ENCODE measurements at regions not wholly inside any gene's neighbourhood (a gene's known extent, or its start where the extent isn't known, plus 50 kb on each side); places are given as distances from the start of the nearest gene placed in this dataset.

DNA sequence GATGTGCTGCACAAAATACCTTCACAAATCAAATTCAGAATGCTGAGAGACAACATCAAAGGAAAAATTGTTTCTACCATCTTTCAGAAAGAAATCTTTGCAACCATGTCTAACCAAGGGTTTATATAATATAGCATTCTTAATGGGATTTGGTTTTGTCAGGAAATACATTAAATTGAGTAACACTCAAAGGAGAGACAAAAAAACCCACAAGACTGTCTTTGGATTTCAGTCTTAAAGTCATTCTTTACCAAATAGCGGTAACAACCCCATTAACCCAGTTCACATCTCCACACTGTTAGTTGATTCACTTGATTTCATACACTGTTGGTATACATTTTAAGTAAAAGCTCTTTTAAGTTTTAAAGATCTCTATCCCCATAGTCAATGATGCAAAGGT is 145.7 kb upstream of the EDNRA start:
- H3K27ac ChIP-seq (ENCODE audit: low read depth, low read length): no peak overlapping the region
- no peak for TF ChIP-seq EZH2phosphoT487 (IDR thresholded peaks at IDR 0.05; ENCODE audit: borderline replicate concordance, low read length)
- TF ChIP-seq, protein P1, sequence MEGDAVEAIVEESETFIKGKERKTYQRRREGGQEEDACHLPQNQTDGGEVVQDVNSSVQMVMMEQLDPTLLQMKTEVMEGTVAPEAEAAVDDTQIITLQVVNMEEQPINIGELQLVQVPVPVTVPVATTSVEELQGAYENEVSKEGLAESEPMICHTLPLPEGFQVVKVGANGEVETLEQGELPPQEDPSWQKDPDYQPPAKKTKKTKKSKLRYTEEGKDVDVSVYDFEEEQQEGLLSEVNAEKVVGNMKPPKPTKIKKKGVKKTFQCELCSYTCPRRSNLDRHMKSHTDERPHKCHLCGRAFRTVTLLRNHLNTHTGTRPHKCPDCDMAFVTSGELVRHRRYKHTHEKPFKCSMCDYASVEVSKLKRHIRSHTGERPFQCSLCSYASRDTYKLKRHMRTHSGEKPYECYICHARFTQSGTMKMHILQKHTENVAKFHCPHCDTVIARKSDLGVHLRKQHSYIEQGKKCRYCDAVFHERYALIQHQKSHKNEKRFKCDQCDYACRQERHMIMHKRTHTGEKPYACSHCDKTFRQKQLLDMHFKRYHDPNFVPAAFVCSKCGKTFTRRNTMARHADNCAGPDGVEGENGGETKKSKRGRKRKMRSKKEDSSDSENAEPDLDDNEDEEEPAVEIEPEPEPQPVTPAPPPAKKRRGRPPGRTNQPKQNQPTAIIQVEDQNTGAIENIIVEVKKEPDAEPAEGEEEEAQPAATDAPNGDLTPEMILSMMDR (IDR thresholded peaks at IDR 0.05; ENCODE audit: low read depth, low read length, poor library complexity, severe bottlenecking): no peak
- H4K20me1 ChIP-seq (ENCODE audit: control insufficient read depth, insufficient read depth, low read depth, low read length): no peaks in the 10 kb centered on the region
- H3K36me3 ChIP-seq (ENCODE audit: control insufficient read depth, low read length): no peaks in the 10 kb centered on the region
- no peaks in the 10 kb centered on the region for H3K9me2 ChIP-seq (replicated peaks; ENCODE audit: control insufficient read depth, low read length)
- H3K79me2 ChIP-seq (ENCODE audit: control insufficient read depth, low read length): no peaks in the 10 kb centered on the region
- H3K27me3 ChIP-seq (ENCODE audit: control insufficient read depth, low read length): no peaks in the 10 kb centered on the region
- no peaks in the 10 kb centered on the region for H3K9me3 ChIP-seq (ENCODE audit: control insufficient read depth, insufficient read depth, low read length)
- H3K4me1 ChIP-seq (ENCODE audit: control insufficient read depth, low read length): no peaks in the 10 kb centered on the region
- H3F3A ChIP-seq (ENCODE audit: control insufficient read depth, insufficient read depth): no peaks in the 10 kb centered on the region
- H3K4me2 ChIP-seq (ENCODE audit: low read length): no peak overlapping the region
- H3K4me3 ChIP-seq (ENCODE audit: low read length): no peak overlapping the region

DNA sequence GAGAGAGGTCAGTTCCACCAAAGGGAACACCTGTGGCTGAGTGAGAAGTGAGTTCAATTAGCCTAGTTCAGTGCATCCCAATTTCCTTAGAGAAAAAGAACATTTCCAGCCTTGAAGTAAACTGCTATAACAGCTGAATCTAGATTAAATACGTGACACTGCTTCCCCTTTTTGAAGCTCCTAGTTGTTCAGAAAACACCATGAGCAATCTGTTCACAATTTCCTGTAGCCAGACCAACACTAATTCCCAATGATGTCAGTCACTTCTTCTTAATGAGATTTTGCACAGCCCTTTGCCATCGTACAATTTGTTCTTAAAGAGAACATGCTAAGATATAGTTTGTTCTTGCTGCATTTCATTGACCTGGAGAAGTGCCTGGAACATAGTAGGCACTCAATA is 144.6 kb upstream of the EDNRA start:
- no peaks in the 10 kb centered on the region for H4K20me1 ChIP-seq (ENCODE audit: control insufficient read depth, insufficient read depth, low read depth, low read length)
- H3K27me3 ChIP-seq (ENCODE audit: control insufficient read depth, low read length): no peaks in the 10 kb centered on the region
- H3K79me2 ChIP-seq (ENCODE audit: control insufficient read depth, low read length): no peaks in the 10 kb centered on the region
- H3K4me3 ChIP-seq (ENCODE audit: low read length): no peak overlapping the region
- no peaks in the 10 kb centered on the region for H3F3A ChIP-seq (ENCODE audit: control insufficient read depth, insufficient read depth)
- TF ChIP-seq, protein P1 (IDR thresholded peaks at IDR 0.05; ENCODE audit: low read depth, low read length, poor library complexity, severe bottlenecking): no peak
- no peak for TF ChIP-seq EZH2phosphoT487 (IDR thresholded peaks at IDR 0.05; ENCODE audit: borderline replicate concordance, low read length)
- no peaks in the 10 kb centered on the region for H3K4me1 ChIP-seq (ENCODE audit: control insufficient read depth, low read length)
- H3K36me3 ChIP-seq (ENCODE audit: control insufficient read depth, low read length): no peaks in the 10 kb centered on the region
- H3K9me2 ChIP-seq (replicated peaks; ENCODE audit: control insufficient read depth, low read length): no peaks in the 10 kb centered on the region
- no peak overlapping the region for H3K27ac ChIP-seq (ENCODE audit: low read depth, low read length)
- no peak overlapping the region for H3K4me2 ChIP-seq (ENCODE audit: low read length)
- no peaks in the 10 kb centered on the region for H3K9me3 ChIP-seq (ENCODE audit: control insufficient read depth, insufficient read depth, low read length)

DNA sequence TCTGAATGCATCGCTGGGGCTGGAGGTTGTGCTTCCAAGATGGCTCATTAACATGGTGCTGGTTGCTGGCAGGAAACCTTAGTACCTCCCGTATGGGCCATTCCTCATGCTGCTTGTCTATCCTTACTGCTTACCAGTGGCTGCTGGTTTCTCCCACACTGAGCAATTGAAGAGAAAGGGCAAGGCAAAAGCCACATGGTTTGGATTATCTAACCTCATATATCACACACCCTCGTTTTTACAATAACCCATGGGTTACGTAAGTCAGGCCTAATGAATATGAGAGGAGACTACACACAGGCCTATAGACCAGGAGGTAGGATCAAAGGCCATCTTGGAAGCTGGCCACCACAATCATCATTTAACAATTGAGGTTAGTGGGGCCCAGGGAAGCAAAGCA is 141.8 kb upstream of the EDNRA start:
- Histone ChIP-seq H3K9me2 (replicated peaks; ENCODE audit: control insufficient read depth, low read length) (no peaks in the 10 kb centered on the region), H3K36me3 (ENCODE audit: control insufficient read depth, low read length) (no peaks in the 10 kb centered on the region), H3K27ac (ENCODE audit: low read depth, low read length) (no peak overlapping the region), H3K9me3 (ENCODE audit: control insufficient read depth, insufficient read depth, low read length) (no peaks in the 10 kb centered on the region), H3K4me1 (ENCODE audit: control insufficient read depth, low read length) (no peaks in the 10 kb centered on the region), H3K27me3 (ENCODE audit: control insufficient read depth, low read length) (no peaks in the 10 kb centered on the region), H3K79me2 (ENCODE audit: control insufficient read depth, low read length) (no peaks in the 10 kb centered on the region), H3F3A (ENCODE audit: control insufficient read depth, insufficient read depth) (no peaks in the 10 kb centered on the region), H4K20me1 (ENCODE audit: control insufficient read depth, insufficient read depth, low read depth, low read length) (no peaks in the 10 kb centered on the region), H3K4me3 (ENCODE audit: low read length) (no peak overlapping the region), H3K4me2 (ENCODE audit: low read length) (no peak overlapping the region)
- TF ChIP-seq EZH2phosphoT487 (IDR thresholded peaks at IDR 0.05; ENCODE audit: borderline replicate concordance, low read length): no peak
- TF ChIP-seq, protein P1 (IDR thresholded peaks at IDR 0.05; ENCODE audit: low read depth, low read length, poor library complexity, severe bottlenecking): no peak

DNA sequence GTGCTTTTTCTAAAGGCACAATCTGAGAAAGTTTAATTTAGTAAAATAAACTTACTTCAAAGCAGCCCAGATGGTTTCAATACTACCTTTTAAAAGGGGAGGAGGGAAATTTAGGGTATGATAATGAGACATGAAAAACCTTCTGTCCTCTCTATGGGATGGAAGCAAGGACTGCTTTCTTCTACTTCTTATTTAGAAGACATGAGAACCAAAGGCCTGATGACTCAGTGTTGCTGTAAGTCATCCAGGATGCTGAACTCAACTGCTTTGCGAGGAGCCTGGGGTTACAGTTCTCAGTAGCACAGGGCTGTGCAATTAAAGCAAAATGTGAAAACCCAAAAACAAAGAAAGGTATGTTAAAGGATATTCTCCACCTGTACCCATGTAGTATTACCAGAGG is 140.8 kb upstream of the EDNRA start:
- no peaks in the 10 kb centered on the region for H3F3A ChIP-seq (ENCODE audit: control insufficient read depth, insufficient read depth)
- no peaks in the 10 kb centered on the region for H3K4me1 ChIP-seq (ENCODE audit: control insufficient read depth, low read length)
- H3K79me2 ChIP-seq (ENCODE audit: control insufficient read depth, low read length): no peaks in the 10 kb centered on the region
- no peaks in the 10 kb centered on the region for H3K9me3 ChIP-seq (ENCODE audit: control insufficient read depth, insufficient read depth, low read length)
- H3K27me3 ChIP-seq (ENCODE audit: control insufficient read depth, low read length): no peaks in the 10 kb centered on the region
- no peaks in the 10 kb centered on the region for H4K20me1 ChIP-seq (ENCODE audit: control insufficient read depth, insufficient read depth, low read depth, low read length)
- no peak overlapping the region for H3K4me2 ChIP-seq (ENCODE audit: low read length)
- TF ChIP-seq, protein P1 (IDR thresholded peaks at IDR 0.05; ENCODE audit: low read depth, low read length, poor library complexity, severe bottlenecking): no peak
- TF ChIP-seq EZH2phosphoT487 (IDR thresholded peaks at IDR 0.05; ENCODE audit: borderline replicate concordance, low read length): no peak
- H3K9me2 ChIP-seq (replicated peaks; ENCODE audit: control insufficient read depth, low read length): no peaks in the 10 kb centered on the region
- no peaks in the 10 kb centered on the region for H3K36me3 ChIP-seq (ENCODE audit: control insufficient read depth, low read length)
- H3K4me3 ChIP-seq (ENCODE audit: low read length): no peak overlapping the region
- no peak overlapping the region for H3K27ac ChIP-seq (ENCODE audit: low read depth, low read length)

Data from DOHH2 (cell line).